ENCODE measurements at regions not wholly inside any gene's neighbourhood (a gene's known extent, or its start where the extent isn't known, plus 50 kb on each side); places are given as distances from the start of the nearest gene placed in this dataset.

DNA sequence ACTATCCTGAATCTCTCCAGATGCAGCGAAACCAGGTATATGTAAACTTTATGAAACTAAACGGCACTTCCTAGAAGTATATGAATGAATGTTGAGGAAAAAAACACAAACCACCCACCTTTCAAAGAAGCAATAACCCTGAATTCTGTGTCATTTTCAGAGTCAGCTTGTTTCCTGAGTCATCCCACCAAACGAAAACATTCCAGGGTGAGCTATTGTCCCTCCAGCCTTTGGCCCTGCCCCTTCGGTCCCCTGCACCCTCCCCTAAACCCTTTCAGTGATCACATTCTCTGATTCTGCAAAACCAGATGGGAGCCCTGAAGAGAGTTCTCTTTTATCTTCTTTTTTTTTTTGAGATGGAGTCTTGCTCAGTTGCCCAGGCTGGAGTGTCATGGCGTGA lies 202.6 kb upstream of the ALG10B start:
- no TSS peak for BruUV-seq (replicated peaks)
- Histone ChIP-seq H3K27ac (ENCODE audit: low read depth, low read length, poor library complexity, severe bottlenecking) (no peak overlapping the region), H3K36me3 (ENCODE audit: insufficient read depth, low read length, poor library complexity, severe bottlenecking) (no peaks in the 10 kb centered on the region), H3K27me3 (replicated peaks; ENCODE audit: insufficient read depth, low read depth, low read length, poor library complexity) (no peaks in the 10 kb centered on the region), H3K4me3 (ENCODE audit: low read depth, low read length, poor library complexity, severe bottlenecking) (no peak overlapping the region), H3K9me3 (ENCODE audit: low read depth, low read length, poor library complexity, severe bottlenecking) (no peaks in the 10 kb centered on the region), H3K4me1 (ENCODE audit: insufficient read depth, low read length, poor library complexity, severe bottlenecking) (no peaks in the 10 kb centered on the region)
- no peak for DNase-seq (ENCODE audit: low spot score)
- intact Hi-C loops (cut with micrococcal nuclease; ENCODE audit: unreplicated experiment) = no loop called here
- TF ChIP-seq, protein P1, sequence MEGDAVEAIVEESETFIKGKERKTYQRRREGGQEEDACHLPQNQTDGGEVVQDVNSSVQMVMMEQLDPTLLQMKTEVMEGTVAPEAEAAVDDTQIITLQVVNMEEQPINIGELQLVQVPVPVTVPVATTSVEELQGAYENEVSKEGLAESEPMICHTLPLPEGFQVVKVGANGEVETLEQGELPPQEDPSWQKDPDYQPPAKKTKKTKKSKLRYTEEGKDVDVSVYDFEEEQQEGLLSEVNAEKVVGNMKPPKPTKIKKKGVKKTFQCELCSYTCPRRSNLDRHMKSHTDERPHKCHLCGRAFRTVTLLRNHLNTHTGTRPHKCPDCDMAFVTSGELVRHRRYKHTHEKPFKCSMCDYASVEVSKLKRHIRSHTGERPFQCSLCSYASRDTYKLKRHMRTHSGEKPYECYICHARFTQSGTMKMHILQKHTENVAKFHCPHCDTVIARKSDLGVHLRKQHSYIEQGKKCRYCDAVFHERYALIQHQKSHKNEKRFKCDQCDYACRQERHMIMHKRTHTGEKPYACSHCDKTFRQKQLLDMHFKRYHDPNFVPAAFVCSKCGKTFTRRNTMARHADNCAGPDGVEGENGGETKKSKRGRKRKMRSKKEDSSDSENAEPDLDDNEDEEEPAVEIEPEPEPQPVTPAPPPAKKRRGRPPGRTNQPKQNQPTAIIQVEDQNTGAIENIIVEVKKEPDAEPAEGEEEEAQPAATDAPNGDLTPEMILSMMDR (conservative IDR thresholded peaks at IDR 0.05; ENCODE audit: low read depth, low read length) = no peak
- no peak for TF ChIP-seq EZH2 (IDR thresholded peaks at IDR 0.05; ENCODE audit: borderline replicate concordance, low read depth, low read length, poor library complexity, severe bottlenecking)
- ChIA-PET POLR2A (ENCODE audit: low non-redundant PET) (no interaction called here), CTCF (no interaction called here)

- no peak overlapping the region for H3K4me3 ChIP-seq (ENCODE audit: low read depth, low read length, poor library complexity, severe bottlenecking)
- intact Hi-C loops (cut with micrococcal nuclease; ENCODE audit: unreplicated experiment) = no loop called here
- no peak for TF ChIP-seq EZH2 (IDR thresholded peaks at IDR 0.05; ENCODE audit: borderline replicate concordance, low read depth, low read length, poor library complexity, severe bottlenecking)
- TF ChIP-seq, protein P1 (conservative IDR thresholded peaks at IDR 0.05; ENCODE audit: low read depth, low read length) = no peak
- ChIA-PET POLR2A (ENCODE audit: low non-redundant PET) (no interaction called here), CTCF (no interaction called here)
- BruUV-seq (replicated peaks) = no TSS peak
- no peaks in the 10 kb centered on the region for H3K9me3 ChIP-seq (ENCODE audit: low read depth, low read length, poor library complexity, severe bottlenecking)
- H3K36me3 ChIP-seq (ENCODE audit: insufficient read depth, low read length, poor library complexity, severe bottlenecking) = no peaks in the 10 kb centered on the region
- no peak overlapping the region for H3K27ac ChIP-seq (ENCODE audit: low read depth, low read length, poor library complexity, severe bottlenecking)
- DNase-seq (ENCODE audit: low spot score) = no peak
- H3K27me3 ChIP-seq (replicated peaks; ENCODE audit: insufficient read depth, low read depth, low read length, poor library complexity) = no peaks in the 10 kb centered on the region
- no peaks in the 10 kb centered on the region for H3K4me1 ChIP-seq (ENCODE audit: insufficient read depth, low read length, poor library complexity, severe bottlenecking)
These were observed 199.6 kb upstream of the ALG10B start for GRCh38 chr12:38116968-38117367.

DNA sequence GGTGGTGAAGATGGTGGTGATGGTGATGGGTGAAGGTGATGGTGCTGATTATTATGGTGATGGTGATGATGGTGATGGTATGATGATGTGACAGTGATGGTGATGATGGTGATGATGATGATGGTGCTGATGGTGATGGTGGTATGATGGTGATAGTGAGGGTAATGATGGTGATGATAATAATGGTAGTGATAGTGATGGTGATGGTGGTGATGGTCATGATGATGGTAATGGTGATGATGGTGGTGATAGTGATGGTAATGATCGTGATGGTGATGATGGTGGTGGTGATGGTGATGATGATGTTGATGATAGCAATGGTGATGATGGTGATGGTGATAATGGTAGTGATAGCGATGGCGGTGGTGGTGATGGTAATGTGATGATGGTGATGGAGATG lies 197.9 kb upstream of the ALG10B start:
- intact Hi-C loops (cut with micrococcal nuclease; ENCODE audit: unreplicated experiment) = no loop called here
- Histone ChIP-seq H3K36me3 (ENCODE audit: insufficient read depth, low read length, poor library complexity, severe bottlenecking) (no peaks in the 10 kb centered on the region), H3K4me1 (ENCODE audit: insufficient read depth, low read length, poor library complexity, severe bottlenecking) (no peaks in the 10 kb centered on the region), H3K27me3 (replicated peaks; ENCODE audit: insufficient read depth, low read depth, low read length, poor library complexity) (no peaks in the 10 kb centered on the region), H3K27ac (ENCODE audit: low read depth, low read length, poor library complexity, severe bottlenecking) (no peak overlapping the region), H3K4me3 (ENCODE audit: low read depth, low read length, poor library complexity, severe bottlenecking) (no peak overlapping the region), H3K9me3 (ENCODE audit: low read depth, low read length, poor library complexity, severe bottlenecking) (peaks cover 2% of the 10 kb centered on the region)
- TF ChIP-seq, protein P1 (conservative IDR thresholded peaks at IDR 0.05; ENCODE audit: low read depth, low read length) = no peak
- no peak for TF ChIP-seq EZH2 (IDR thresholded peaks at IDR 0.05; ENCODE audit: borderline replicate concordance, low read depth, low read length, poor library complexity, severe bottlenecking)
- CTCF ChIA-PET = no interaction called here
- DNase-seq (ENCODE audit: low spot score) = no peak
- POLR2A ChIA-PET (ENCODE audit: low non-redundant PET) = no interaction called here
- no TSS peak for BruUV-seq (replicated peaks)

Measured in A673 (cell line).